Liver (tissue), 3 donors: ENCODE measurements at regions not wholly inside any gene's neighbourhood (a gene's known extent, or its start where the extent isn't known, plus 50 kb on each side); places are given as distances from the start of the nearest gene placed in this dataset.

Source experiments
- CTCF ChIP-seq: fragments of 150-350 bp; IDR thresholded peaks from 2 replicates; pipeline ENCODE4 v1.5.1; 2017; ENCODE audit warnings: improper control_type of control experiment, low read depth, low read length; ENCODE audit not compliant: missing input control
- SP1 ChIP-seq: IDR thresholded peaks from 2 replicates; pipeline ENCODE4 v1.6.1; 2018; ENCODE audit warnings: antibody characterized with exemption, mild to moderate bottlenecking
- TF ChIP-seq, protein P1 (sequence below): IDR thresholded peaks from 2 replicates; pipeline ENCODE4 v1.6.1; 2016; ENCODE audit warnings: antibody characterized with exemption
- donor health status: healthy.
- donor health status: healthy.

DNA sequence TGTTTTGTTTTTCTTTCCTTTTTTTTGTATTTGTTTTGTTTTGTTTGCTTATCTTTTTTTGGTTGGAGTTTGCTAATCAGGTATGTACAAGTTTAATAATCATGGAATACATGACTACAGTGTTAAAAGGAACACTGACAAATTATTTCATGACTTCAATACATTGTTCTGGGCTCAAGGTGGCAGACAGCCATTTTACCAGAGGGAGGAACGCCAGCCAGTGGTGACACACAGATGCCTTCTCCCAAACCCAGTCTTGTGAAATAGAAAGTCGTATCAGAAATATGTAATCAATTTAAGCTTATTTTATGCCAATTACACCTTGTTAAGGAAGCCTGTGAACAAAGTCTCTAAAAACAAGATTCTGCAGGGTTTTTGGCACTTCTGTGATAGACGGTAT, 264.0 kb upstream of the EPHA4 start:
- TF ChIP-seq, protein P1, sequence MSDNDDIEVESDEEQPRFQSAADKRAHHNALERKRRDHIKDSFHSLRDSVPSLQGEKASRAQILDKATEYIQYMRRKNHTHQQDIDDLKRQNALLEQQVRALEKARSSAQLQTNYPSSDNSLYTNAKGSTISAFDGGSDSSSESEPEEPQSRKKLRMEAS: no peak
- no peak for TF ChIP-seq SP1
- no peak for TF ChIP-seq CTCF
